GM18511 (cell line): ENCODE measurements at regions not wholly inside any gene's neighbourhood (a gene's known extent, or its start where the extent isn't known, plus 50 kb on each side); places are given as distances from the start of the nearest gene placed in this dataset.
"Not testable (repeated sequence)": the region's sequence is repeated elsewhere in the genome, so short reads cannot be mapped to it uniquely, and the experiment has no call there.

ENCODE experiments used
- ATAC-seq: cut with Tn5 transposase; IDR thresholded peaks from one replicate; pipeline ENCODE4 v1.9.1; 2021; ENCODE audit warnings: mild to moderate bottlenecking, moderate library complexity; ENCODE audit not compliant: unreplicated experiment

DNA sequence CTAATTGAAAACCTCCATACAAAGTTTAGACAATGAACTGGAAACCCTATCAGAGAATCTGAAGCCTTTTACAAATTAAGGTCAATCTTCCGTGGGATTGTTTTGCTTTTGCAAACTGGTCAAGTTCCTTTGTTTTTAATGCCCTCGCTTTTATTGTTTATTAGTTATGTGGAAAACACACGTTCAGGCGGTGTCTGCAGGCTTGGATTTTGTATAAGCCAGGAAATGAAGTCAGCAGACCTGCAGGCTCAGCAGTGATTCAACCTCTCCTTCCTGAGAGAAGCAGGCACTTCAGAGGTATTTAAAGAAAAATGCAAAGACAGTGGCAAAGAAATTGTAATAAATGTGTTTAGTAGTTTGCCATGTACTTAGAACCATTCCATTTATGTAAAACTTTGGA is 103.4 kb upstream of the PDE10A start:
- no peak for ATAC-seq

DNA sequence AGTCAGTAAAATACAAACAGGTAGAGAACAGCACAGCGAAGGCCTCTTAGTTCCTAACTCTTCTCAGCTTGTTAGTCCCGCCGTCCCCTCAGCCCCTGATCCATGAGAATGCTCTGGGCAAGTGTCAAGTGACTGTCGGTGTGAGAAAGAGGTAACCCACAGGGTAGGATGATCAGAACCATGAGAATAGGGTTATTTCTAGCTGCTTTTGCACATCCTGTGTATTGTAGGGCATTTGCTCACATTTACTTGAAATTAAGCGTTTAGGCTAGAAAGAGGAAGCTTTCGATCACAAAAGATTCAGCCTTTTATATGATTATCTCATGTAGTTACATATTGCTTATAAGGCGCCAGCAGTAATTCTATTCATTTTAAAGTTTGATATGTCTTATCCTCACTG is 103.0 kb upstream of the PDE10A start:
- no peak for ATAC-seq

DNA sequence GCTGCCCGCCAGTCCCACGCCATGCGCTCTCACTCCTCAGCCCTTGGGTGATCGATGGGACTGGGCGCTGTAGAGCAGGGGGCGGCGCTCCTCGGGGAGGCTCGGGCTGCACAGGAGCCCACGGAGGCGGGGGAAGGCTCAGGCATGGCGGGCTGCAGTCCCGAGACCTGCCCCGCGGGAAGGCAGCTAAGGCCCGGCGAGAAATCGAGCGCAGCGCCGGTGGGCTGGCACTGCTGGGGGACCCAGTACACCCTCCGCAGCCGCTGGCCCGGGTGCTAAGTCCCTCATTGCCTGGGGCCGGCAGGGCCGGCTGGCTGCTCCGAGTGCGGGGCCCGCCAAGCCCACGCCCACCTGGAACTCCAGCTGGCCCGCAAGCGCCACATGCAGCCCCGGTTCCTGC is 102.2 kb upstream of the PDE10A start:
- not testable (repeated sequence) for ATAC-seq

DNA sequence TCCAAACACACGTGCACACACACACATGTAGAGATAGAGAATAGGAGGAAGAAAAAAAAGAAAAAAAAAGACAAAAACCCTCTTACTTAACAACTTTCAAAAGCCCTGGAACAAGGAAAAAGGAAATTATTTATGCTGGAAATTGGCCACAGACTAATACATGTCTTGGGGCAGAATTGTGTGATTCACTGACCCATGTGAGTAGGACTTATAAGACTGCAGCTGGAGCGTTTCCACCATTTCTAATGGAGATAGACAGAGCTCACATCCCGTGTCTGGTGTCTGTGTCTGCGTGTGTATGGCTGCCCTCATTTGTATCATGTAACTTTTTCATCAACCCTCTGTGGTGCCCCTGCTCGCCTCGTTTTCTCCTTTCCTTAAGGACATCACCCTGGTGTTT is 99.8 kb upstream of the PDE10A start:
- ATAC-seq = no peak

DNA sequence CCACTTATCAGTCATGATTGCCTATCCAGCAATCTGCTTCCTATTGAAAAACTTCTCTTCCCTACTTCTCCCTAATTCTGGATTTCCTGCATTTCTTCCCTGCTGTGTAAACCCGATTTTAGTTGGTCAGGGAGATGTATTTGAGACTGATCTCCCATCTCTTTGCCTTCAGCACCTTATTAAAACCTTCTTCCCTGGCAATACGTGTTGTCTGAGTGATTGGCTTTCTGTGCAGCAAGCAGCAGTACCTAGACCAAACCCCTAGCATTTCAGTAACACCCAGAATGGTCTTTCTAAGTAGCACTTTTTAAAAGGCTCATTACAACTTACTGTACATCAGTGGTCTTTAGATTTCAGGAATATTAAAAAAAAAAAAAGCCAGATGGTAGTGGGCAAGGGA is 99.1 kb upstream of the PDE10A start:
- ATAC-seq = no peak

DNA sequence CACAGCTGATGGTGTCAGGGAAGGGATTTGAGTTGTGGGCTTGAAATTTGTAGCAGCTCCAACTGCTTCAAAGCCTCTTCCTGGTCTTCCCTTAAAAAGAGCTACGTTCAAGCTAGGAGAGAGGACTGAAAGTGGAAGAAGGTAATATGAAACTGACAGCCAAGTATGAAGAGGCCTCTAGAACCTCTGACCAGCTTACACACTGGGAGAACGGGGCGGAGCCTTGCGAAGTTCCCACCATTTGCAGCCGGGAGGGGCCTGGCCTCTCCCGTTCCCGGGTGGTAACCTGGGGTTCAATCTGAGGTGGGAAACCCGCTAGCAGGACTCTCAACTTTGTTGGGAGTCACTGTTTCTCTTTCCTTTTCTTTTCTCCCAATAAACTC is 97.8 kb upstream of the PDE10A start:
- no peak for ATAC-seq

DNA sequence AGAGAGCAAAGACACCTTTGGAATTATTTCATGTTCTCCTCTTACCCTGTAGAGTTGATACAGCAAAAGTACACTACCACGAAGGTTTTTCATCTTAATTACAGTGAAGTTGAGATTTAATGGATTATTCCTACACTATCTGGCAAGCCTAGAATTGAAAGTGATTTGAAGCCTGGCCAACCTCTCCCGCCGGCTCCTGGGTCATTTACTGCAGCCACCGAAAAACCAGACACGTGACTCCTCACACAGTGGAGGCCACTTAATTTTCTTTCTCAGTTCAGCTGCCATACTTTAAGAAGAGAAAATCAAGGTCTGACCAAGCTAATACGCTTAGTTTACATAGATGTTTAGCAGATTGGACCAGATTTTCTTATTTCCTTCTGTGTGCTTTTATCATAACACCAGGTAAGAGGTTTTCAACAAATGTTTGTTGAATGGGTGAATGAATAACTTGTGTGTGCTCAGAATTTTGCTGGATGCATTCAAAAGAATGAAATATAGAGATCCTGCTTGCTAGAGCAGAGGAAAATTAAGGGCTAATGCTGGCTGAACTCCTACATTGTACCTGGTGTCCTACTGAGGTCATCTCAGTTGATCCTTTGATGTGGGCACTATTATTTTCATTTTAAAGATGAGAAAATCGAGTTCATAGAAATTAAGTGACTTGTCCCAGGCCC is 97.2 kb upstream of the PDE10A start:
- ATAC-seq = no peak

DNA sequence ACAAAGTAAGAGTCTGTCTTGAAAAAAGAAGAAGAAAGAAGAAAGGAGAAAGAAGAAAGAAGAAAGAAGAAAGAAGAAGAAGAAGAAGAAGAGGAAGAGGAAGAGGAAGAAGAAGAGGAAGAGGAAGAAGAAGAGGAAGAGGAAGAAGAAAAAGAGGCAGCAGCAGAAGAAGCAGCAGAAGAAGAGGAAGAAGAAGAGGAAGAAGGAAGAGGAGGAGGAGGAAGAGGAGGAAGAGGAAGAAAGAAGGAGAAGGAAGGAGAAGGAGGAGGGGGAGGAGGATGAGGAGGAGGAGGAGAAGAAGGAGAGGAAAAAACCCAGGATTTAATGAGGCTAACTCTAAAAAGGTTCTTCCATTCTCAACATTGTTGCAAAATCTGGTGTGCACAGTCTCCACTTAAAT is 95.4 kb upstream of the PDE10A start:
- no peak for ATAC-seq

DNA sequence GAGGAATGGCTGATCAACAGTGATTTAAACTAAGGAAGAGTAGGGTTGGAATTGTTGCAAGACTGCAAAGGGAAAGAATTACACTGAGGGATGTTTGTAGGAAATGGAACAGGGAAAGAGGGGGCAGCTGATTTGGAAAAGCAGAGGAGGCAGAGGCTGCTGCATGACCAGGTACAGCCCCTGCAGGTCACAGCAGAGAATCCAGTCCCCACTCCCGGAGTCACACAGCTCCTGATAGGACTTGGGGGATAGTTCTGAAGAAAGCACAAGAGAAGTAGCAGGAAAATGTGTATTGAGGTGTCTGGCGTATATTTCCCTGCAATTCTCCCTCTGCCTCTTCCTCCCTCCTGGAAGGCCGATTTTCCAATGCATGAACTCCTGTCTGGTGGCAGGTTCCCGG is 92.5 kb upstream of the PDE10A start:
- no peak for ATAC-seq

DNA sequence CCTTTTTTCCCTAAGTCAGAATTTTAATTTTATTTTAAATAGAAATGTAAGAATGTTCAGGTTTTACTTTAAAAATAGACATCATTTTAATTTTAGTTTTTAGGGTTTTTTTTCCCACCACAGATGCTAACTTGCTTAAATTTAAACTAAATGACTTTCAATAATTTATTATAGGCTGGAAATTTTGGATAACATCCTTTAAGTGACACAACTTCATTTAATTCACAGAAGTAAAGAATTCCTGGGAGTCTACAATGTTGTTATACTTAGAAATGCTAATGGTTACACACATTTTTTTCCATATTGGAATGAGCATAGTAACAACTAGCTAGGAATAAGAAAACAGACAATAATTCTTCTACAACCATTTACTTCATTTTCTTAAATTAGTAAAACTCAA is 90.5 kb upstream of the PDE10A start:
- ATAC-seq = no peak

DNA sequence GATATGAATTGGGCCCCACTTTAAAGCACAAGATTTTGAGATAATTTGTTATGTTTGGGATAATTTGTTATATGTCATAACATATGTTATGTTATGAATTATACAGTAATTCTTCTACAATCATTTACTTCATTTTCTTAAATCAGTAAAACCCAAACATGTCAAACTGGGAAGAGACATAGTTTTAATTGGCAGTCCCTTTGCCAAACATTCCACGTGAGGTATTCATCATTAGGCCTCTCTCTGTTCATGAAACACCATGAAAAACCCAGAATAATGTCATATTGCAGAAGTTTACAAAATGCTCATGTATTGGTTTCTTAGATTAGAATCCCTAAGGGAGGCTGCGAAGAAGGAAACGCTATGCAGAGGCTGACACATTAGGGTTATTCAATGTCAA is 89.4 kb upstream of the PDE10A start:
- ATAC-seq = no peak

DNA sequence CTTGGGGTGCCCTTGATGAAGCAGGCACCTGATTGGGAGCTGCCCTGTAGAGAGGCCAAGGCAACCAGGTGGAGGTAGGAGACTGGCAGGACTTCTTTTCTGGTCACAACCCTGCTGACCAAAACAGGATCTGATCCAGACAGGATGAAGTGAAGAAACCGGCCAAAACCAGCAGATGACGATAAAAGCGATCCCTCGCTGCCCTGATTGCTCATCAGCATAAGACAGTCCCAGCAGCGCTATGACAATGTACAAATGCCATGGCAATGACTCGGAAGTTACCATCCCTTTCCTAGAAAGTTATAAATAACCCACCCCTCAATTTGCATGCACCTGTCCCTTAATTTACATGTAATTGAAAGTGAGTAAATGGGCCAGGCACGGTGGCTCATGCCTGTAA is 88.4 kb upstream of the PDE10A start:
- ATAC-seq = no peak

DNA sequence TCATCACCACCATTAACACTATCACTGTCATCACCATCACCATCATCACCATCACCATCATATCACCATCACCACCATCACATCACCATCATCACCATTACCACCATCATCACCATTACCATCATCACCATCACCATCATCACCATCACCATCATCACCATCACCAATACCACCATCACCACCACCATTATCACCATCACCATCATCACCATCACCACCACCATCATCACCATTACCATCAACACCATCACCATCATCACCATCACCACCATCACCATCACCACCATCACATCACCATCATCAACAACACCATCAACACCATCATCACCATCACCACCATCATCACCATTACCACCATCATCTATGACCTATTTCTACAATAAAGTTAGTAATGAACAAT is 86.1 kb upstream of the PDE10A start:
- ATAC-seq = no peak

DNA sequence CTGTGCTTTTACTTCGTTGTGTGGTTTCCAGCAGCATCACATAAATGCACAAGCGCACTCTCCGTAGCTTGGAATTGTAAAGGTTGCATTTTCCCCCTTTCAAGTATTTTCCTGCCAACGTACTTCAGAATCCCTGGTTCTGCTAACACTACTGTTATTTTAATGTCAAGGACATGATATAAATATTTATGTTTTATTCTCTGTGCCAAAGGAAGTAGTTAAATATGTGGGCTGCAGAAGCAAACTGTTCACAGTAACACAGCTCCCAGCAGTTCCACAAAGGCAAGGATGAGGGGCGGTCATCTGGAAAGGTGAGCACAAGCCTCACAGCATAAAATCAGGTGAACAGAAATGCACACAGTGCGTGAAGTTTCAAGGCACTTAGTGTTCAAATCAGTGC is 85.3 kb upstream of the PDE10A start:
- ATAC-seq = no peak

DNA sequence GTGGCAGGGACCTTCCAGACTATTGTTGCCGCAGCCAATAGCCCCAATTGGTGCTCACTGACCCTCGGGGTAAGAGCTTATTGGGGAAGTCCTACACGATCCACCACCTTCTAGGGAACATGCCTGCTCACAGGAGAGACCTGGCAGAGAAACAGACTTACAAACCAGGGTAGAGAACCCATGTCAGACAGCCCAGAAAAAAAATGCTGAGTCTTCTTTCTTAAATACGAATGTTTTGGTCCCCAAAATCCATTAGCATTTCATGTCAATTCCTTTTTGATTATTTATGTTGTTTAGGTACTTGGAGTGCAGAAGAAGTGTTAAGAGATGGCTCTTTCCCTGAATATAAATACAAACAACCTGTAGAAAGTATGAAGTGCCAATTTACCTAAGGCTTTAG is 84.9 kb upstream of the PDE10A start:
- no peak for ATAC-seq

DNA sequence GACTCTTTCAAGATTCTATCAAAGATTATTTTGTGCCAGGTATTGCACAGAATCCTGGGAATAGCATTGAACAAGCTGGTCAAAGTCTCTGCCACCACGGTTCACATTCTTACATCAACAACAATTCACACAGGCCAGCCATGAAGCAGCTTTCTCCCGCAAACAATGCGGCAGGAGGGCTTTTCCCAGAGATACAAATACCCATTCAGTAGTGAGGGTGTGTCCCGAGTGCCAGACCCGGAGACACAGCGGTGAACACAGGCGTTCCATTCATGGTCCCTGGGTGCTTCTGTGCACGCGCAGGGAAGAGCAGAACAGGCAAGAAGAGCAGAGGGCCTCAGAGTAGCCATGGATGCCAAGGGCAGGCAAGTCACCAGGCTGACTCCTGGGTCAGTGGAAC is 83.3 kb upstream of the PDE10A start:
- ATAC-seq = no peak

DNA sequence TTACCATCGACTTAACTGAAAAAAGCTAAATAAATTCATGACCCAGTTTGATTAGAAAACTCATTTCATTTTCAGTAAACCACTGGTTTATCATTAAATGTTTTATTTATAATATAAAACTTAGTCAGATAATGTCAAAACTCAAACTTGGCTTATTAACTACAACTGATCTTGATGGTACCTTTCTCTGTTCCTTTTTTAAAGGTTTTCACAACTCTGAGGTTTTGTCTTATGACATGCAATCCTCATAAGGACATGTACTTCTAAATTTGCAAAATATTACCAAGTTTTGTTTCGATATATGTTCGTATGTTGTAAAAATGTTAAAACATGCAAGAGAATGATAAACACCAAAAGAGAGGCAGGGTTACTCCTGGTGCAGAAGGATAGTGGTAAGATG is 82.5 kb upstream of the PDE10A start:
- ATAC-seq = peak; percentile 64

DNA sequence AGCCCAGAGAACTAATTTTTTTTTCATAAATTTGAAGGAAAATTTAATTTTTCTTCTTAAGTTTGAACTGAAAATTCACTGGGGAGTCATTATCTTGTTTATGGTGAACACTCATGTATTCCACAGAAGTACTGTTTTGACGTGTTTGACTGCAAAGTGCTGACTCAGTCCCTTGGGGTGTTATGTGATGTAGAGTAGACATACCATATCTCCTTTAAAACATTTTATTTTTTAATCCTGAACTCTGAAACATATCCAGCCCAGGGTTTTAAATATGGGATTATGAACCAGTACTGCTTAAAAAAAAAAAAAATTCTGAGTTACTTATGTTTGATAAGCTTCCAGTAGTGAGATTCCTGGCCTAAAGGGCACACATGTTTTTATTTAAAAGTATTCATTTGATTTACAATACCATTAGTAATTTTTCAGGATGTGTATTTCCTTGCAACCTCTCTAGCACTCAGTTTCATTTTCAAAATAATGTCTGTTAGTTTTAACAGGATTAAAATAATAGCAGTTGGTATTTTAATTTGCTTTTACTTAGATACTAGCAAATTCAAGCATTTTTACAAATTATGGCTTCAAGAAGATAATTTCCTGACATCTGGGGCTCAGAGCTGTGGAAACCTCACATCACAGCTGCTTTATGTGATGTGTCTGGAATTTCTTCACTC is 81.7 kb upstream of the PDE10A start:
- ATAC-seq = no peak

DNA sequence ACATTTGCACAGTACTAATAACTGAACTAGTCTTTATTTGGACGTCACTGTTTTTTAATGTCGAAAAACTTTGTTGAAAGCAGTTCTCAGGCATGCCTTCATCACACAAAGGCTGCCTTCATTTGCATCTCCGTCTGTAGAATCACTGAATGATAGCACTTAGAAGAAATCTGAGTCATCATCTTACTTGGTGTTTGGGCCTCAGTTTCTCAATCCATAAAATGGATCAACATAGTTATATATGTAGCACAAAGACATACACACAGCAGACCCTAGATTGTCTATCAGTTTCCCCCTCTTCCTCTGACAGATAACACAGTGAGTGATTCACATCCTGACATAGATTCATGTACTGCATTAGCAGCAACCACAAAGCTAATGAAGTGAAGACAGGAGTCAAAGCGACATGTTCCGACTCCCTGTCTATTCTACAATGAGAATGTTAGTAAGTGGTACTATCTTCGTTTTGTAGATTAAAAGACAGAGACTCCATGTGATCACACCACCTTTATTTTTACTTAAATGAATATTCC is 80.4 kb upstream of the PDE10A start:
- no peak for ATAC-seq

DNA sequence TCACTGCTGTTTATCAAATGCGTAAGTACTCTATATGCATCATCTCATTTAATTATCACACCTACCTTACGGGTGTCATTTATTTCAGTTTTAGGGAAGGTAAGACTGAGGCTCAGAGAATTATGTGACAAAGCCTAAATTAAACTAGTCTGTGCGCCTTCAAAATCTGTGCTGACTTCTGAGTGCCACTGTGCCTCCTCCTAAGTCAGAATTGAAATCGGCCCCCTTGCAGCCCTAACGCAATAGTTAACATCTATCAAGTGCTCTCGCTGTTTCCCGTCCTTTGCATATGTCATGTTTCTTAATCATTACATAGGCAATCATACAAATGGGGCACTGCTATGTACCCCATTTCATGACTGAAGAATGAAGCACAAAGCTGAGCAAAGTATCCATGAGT is 79.0 kb upstream of the PDE10A start:
- ATAC-seq = no peak

DNA sequence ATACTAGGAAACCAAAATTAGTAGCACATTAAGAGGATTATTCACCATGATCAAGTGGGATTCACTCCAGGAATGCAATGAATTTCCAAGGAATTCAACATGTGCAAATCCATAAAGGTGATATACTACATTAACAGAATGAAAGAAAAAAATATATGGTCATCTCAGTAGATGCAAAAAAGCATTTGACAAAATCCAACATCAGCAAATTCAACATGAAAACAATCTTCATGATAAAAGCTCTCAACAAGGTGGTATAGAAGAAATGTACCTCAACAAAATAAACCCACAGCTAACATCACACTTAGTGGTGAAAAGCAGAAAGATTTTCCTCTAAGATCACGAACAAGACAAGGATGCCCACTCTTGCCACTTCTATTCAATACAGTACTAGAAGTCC is 74.4 kb upstream of the PDE10A start:
- ATAC-seq = no peak

DNA sequence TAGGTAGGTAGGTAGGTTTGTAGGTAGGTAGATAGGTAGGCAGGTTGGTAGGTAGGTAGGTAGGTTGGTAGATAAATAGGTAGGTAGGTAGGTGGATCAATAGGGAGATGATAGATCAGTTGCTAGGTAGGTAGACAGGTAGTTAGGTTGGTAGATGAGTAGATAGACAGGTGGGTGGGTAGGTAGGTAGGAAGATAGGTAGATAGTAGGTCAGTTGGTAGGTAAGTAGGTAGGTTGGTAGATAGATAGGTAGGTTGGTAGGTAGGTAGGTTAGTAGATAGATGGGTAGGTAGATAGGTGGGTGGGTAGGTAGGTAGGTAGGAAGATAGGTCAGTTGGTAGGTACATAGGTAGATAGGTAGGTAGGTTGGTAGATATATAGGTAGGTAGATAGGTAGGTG is 72.0 kb upstream of the PDE10A start:
- no peak for ATAC-seq

DNA sequence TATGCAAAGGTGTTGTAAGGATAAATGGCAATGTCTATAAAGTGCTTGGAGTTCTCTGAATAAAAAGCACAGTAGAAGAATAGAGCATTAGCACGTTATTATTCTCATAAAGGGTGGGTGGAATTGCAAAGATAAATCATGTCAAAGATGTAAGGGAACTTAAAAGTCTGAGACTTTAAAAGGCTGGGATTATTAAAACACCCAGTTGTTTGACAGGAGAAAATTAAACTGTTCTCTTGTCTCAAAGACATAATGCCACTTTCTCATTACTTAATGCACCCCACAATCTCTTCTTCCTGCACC is 70.4 kb upstream of the PDE10A start:
- ATAC-seq = no peak
